ENCODE measurements at regions not wholly inside any gene's neighbourhood (a gene's known extent, or its start where the extent isn't known, plus 50 kb on each side); places are given as distances from the start of the nearest gene placed in this dataset.
"Not testable (repeated sequence)": the region's sequence is repeated elsewhere in the genome, so short reads cannot be mapped to it uniquely, and the experiment has no call there.

DNA sequence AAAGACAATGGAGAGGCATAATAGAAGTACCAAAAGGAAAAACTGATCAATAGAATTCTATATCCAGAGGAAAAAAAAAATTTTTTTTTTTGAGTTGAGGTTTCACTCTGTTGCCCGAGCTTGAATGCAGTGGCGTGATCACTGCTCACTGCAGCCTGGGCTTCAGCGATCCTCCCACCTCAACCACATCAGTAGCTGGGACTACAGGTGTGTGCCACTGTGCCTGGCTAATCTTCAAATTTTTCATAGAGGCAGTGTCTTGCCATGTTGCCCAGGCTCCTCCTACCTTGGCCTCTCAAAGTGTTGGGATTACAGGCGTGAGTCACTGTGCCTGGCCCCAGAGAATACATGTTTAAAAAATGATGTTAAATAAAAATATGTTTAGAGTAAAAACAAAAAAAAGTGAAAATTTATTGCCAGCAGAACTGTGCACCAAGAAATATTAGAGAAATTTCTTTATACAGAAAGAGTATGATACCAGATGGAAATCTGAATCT, 154.3 kb upstream of the ZBTB20 start:
- no peak overlapping the region for H3K27ac ChIP-seq (ENCODE audit: low read depth, low read length)
- H3K4me3 ChIP-seq (ENCODE audit: low read length): no peak overlapping the region
- H3K4me1 ChIP-seq (ENCODE audit: control insufficient read depth, insufficient read depth, low read length): no peaks in the 10 kb centered on the region
- H3K36me3 ChIP-seq (ENCODE audit: control insufficient read depth, insufficient read depth, low read length): no peaks in the 10 kb centered on the region
- no peaks in the 10 kb centered on the region for H3K27me3 ChIP-seq (ENCODE audit: control insufficient read depth, insufficient read depth, low read length)
- no peak overlapping the region for H3K9ac ChIP-seq (ENCODE audit: low read length)

DNA sequence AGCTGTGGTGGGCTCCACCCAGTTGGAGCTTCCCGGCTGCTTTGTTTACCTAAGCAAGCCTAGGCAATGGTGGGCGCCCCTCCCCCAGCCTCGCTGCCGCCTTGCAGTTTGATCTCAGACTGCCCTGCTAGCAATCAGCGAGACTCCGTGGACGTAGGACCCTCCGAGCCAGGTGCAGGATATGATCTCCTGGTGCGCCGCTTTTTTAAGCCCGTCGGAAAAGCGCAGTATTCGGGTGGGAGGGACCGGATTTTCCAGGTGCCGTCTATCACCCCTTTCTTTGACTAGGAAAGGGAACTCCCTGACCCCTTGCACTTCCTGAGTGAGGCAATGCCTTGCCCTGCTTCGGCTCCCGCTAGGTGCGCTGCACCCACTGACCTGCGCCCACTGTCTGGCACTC, 170.9 kb upstream of the ZBTB20 start:
- H3K27ac ChIP-seq (ENCODE audit: low read depth, low read length); H3K4me3 ChIP-seq (ENCODE audit: low read length); H3K4me1 ChIP-seq (ENCODE audit: control insufficient read depth, insufficient read depth, low read length); H3K27me3 ChIP-seq (ENCODE audit: control insufficient read depth, insufficient read depth, low read length); H3K36me3 ChIP-seq (ENCODE audit: control insufficient read depth, insufficient read depth, low read length); H3K9ac ChIP-seq (ENCODE audit: low read length): not testable (repeated sequence)

DNA sequence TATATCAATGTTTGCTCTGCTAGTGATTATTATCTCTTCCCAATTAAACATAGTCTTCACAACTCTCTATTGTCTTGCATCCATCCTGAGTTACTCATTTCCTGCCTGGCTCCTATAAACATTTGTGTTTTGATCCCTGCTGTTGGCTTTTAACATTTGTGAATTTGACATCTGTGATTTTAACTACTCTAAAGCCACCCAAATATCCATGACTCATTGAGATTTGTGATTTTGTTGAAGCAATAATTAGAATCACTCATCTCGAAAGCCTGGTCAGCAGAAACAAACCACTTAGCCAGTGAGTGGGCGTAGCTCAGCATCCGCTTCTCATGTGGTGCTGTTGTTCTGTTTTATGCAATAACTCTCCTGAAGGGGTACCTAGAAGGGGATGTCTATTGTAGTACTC, 174.3 kb upstream of the ZBTB20 start:
- Histone ChIP-seq H3K4me3 (ENCODE audit: low read length) (no peak overlapping the region), H3K36me3 (ENCODE audit: control insufficient read depth, insufficient read depth, low read length) (no peaks in the 10 kb centered on the region), H3K27me3 (ENCODE audit: control insufficient read depth, insufficient read depth, low read length) (no peaks in the 10 kb centered on the region), H3K9ac (ENCODE audit: low read length) (no peak overlapping the region), H3K27ac (ENCODE audit: low read depth, low read length) (no peak overlapping the region), H3K4me1 (ENCODE audit: control insufficient read depth, insufficient read depth, low read length) (no peaks in the 10 kb centered on the region)

DNA sequence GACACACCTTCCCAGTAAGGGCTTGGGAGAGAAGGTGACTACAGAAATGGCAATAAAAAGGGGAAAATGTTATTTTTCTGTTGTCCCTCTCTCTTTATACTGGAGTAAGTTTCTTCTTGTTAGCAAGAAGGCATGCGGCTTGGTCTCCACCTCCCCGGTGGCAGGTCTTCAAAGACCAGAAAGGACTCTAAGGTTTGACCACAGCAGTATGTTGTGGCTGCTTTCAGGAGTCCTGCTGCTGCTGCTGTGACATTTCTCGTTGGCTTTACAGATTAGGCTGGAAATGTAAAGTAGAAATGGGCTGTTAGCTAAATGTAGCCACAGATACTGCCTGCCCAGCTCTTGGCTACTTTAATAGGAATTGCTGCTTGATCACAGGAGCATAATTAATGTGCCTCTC, 175.8 kb upstream of the ZBTB20 start:
- no peaks in the 10 kb centered on the region for H3K4me1 ChIP-seq (ENCODE audit: control insufficient read depth, insufficient read depth, low read length)
- no peak overlapping the region for H3K4me3 ChIP-seq (ENCODE audit: low read length)
- no peaks in the 10 kb centered on the region for H3K36me3 ChIP-seq (ENCODE audit: control insufficient read depth, insufficient read depth, low read length)
- H3K9ac ChIP-seq (ENCODE audit: low read length): no peak overlapping the region
- no peaks in the 10 kb centered on the region for H3K27me3 ChIP-seq (ENCODE audit: control insufficient read depth, insufficient read depth, low read length)
- no peak overlapping the region for H3K27ac ChIP-seq (ENCODE audit: low read depth, low read length)

DNA sequence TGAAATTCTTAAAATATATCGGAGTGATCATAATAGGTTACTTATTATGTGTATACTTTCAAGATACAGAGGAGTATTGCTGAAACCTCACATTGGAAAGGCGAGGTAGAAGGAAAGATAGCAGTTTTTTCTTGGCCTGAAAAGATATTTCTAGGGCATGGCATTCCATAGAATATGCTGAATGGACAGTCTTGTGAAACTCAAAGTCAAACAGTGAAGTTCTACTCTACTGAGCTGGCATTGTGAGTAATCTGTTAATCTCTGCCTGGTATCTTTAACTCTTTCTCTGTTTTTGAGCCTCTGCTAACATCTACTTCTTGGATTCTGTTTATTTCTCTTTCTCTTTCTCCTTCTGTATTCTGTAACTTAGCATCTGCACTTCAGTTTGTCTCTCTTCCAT, 176.3 kb upstream of the ZBTB20 start:
- no peaks in the 10 kb centered on the region for H3K4me1 ChIP-seq (ENCODE audit: control insufficient read depth, insufficient read depth, low read length)
- no peaks in the 10 kb centered on the region for H3K27me3 ChIP-seq (ENCODE audit: control insufficient read depth, insufficient read depth, low read length)
- no peak overlapping the region for H3K4me3 ChIP-seq (ENCODE audit: low read length)
- no peak overlapping the region for H3K9ac ChIP-seq (ENCODE audit: low read length)
- H3K36me3 ChIP-seq (ENCODE audit: control insufficient read depth, insufficient read depth, low read length): no peaks in the 10 kb centered on the region
- no peak overlapping the region for H3K27ac ChIP-seq (ENCODE audit: low read depth, low read length)

DNA sequence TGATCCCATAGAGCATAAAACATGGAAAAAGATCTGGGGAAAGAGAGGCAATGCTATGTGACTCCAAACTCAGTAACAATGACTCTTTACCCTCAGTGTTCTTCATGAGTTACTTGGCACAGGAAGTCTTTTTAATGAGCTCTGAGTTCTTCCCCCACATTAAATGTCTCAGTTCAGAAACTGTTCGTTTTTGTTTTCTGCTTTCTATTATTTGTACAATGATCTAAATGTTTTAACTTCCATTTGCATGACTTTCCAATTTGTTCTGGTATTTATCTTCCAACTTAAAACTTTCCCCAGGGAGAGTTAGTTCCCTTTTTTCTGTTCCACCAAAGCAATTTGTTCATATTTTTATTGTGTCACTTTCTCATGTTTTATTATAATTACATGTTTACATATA, 177.0 kb upstream of the ZBTB20 start:
- Histone ChIP-seq H3K36me3 (ENCODE audit: control insufficient read depth, insufficient read depth, low read length) (no peaks in the 10 kb centered on the region), H3K4me1 (ENCODE audit: control insufficient read depth, insufficient read depth, low read length) (no peaks in the 10 kb centered on the region), H3K27me3 (ENCODE audit: control insufficient read depth, insufficient read depth, low read length) (no peaks in the 10 kb centered on the region), H3K27ac (ENCODE audit: low read depth, low read length) (no peak overlapping the region), H3K9ac (ENCODE audit: low read length) (no peak overlapping the region), H3K4me3 (ENCODE audit: low read length) (no peak overlapping the region)

DNA sequence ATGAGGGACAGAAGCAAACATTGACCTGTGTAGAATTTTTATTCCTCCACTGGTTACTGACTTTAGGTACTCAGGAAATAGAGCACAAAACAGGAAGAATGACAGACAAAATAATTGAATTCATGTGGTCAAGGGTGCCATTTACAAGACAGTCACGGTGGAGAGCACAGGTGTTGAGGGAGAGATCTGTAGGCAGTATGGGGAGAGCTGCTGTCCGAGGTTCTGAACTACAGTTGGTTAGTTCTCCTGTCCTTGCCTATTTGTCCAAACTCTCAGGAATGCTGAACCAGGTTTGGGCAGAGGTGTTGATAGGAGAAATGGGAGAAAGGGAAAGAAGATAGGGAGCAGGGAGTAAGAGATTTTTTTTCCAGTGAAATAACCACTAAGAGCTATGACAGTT, 178.5 kb upstream of the ZBTB20 start:
- no peak overlapping the region for H3K4me3 ChIP-seq (ENCODE audit: low read length)
- H3K36me3 ChIP-seq (ENCODE audit: control insufficient read depth, insufficient read depth, low read length): no peaks in the 10 kb centered on the region
- H3K27me3 ChIP-seq (ENCODE audit: control insufficient read depth, insufficient read depth, low read length): no peaks in the 10 kb centered on the region
- no peaks in the 10 kb centered on the region for H3K4me1 ChIP-seq (ENCODE audit: control insufficient read depth, insufficient read depth, low read length)
- H3K9ac ChIP-seq (ENCODE audit: low read length): no peak overlapping the region
- no peak overlapping the region for H3K27ac ChIP-seq (ENCODE audit: low read depth, low read length)

DNA sequence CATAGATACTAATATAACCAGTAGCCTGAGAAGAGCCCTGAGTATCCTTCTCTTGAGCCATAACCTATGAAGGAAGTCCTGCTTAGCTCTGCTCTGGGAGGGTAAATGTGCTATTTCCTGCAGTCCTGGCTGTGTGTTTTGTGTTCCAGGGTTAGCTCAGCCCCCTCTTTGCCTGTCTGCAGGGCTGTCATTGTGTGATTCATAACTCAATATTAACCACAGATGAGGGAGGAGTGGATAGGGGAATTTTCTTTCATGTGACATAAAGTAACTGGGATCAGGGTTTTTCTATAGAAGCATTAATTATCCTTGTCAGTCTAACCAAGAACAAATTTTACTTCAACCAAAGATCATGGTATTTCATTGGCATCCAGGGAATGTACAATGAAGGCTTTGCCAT, 183.3 kb upstream of the ZBTB20 start:
- no peaks in the 10 kb centered on the region for H3K27me3 ChIP-seq (ENCODE audit: control insufficient read depth, insufficient read depth, low read length)
- H3K9ac ChIP-seq (ENCODE audit: low read length): no peak overlapping the region
- H3K36me3 ChIP-seq (ENCODE audit: control insufficient read depth, insufficient read depth, low read length): no peaks in the 10 kb centered on the region
- no peak overlapping the region for H3K27ac ChIP-seq (ENCODE audit: low read depth, low read length)
- H3K4me3 ChIP-seq (ENCODE audit: low read length): no peak overlapping the region
- H3K4me1 ChIP-seq (ENCODE audit: control insufficient read depth, insufficient read depth, low read length): no peaks in the 10 kb centered on the region

DNA sequence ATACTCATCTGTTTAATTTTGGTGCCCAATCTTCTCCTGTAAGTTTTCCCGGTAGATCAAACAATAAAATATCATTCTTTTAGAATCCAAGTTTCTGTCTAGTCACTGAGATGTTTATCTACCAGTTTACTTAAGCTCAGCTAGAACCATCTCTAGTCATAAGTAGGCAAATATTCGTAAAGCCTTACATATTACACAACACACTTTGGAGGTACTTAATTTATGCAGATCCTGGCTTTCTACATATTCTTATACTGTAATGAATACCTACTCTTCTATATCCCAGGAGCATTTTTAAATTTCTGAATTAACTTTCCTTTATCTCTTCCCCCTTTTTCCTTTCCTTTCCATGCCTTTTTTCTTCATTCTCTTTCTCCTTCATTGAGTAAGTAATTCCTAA, 185.9 kb upstream of the ZBTB20 start:
- Histone ChIP-seq H3K4me3 (ENCODE audit: low read length) (no peak overlapping the region), H3K27ac (ENCODE audit: low read depth, low read length) (no peak overlapping the region), H3K27me3 (ENCODE audit: control insufficient read depth, insufficient read depth, low read length) (no peaks in the 10 kb centered on the region), H3K9ac (ENCODE audit: low read length) (no peak overlapping the region), H3K4me1 (ENCODE audit: control insufficient read depth, insufficient read depth, low read length) (no peaks in the 10 kb centered on the region), H3K36me3 (ENCODE audit: control insufficient read depth, insufficient read depth, low read length) (no peaks in the 10 kb centered on the region)

DNA sequence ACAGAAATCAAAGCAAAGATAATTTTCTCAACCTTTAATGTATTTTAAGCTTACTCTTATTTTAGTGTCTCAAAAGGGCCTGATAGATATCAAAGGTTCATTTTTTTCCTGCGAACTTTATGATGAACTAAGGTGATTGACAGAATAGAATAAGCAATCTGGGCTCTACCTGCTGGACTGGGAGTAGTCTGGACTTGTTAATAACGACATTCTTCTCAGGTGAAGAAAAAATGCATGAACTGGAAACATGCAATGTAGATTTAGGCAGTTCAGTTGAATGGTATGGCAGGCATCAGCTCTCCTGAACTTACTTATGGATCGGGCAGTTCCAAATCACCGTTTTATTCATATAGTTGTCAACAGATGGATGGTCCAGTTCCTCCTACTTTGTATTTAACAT, 189.7 kb upstream of the ZBTB20 start:
- no peak overlapping the region for H3K9ac ChIP-seq (ENCODE audit: low read length)
- H3K27ac ChIP-seq (ENCODE audit: low read depth, low read length): no peak overlapping the region
- H3K36me3 ChIP-seq (ENCODE audit: control insufficient read depth, insufficient read depth, low read length): no peaks in the 10 kb centered on the region
- no peaks in the 10 kb centered on the region for H3K27me3 ChIP-seq (ENCODE audit: control insufficient read depth, insufficient read depth, low read length)
- H3K4me1 ChIP-seq (ENCODE audit: control insufficient read depth, insufficient read depth, low read length): no peaks in the 10 kb centered on the region
- H3K4me3 ChIP-seq (ENCODE audit: low read length): no peak overlapping the region

DNA sequence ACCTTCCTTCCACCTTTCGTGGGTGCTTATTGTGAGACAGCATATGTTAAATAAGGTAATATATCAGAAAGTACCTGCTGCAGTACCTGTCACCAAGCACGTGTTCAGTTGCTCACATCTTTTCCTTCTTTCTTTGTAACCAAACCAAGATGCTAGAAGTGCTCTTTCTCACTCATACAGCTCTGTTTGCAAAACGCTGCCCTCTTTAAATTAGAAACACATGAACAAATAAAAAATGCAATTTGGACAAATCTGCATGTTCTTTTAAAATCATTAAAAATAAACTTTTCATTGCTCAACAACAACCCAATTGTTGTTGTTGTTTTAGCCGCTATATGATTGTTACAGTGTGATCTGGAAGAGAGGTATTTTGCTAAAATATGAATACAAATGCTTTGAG, 193.5 kb upstream of the ZBTB20 start:
- Histone ChIP-seq H3K4me1 (ENCODE audit: control insufficient read depth, insufficient read depth, low read length) (no peaks in the 10 kb centered on the region), H3K4me3 (ENCODE audit: low read length) (no peak overlapping the region), H3K27ac (ENCODE audit: low read depth, low read length) (no peak overlapping the region), H3K27me3 (ENCODE audit: control insufficient read depth, insufficient read depth, low read length) (no peaks in the 10 kb centered on the region), H3K9ac (ENCODE audit: low read length) (no peak overlapping the region), H3K36me3 (ENCODE audit: control insufficient read depth, insufficient read depth, low read length) (no peaks in the 10 kb centered on the region)

DNA sequence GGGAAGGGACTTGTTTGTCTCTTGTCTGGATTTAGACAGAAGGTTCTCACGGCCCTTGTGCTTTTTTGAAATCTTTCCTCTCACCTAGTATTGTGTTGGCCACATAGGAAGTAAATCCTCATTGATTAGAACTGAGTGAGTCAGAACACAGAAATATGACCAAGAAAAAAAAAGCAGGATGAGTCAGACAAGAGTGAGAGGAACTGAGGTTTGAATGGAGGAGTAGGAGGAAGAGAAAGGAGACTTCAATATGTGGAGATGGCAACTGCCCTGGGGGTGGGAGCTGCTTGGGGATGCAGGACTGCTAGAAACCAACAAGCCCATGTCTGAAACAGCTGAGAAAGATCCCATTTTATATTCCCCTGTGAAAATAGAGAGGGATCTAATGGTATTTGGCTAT, 194.1 kb upstream of the ZBTB20 start:
- Histone ChIP-seq H3K4me3 (ENCODE audit: low read length) (no peak overlapping the region), H3K27ac (ENCODE audit: low read depth, low read length) (no peak overlapping the region), H3K36me3 (ENCODE audit: control insufficient read depth, insufficient read depth, low read length) (no peaks in the 10 kb centered on the region), H3K27me3 (ENCODE audit: control insufficient read depth, insufficient read depth, low read length) (no peaks in the 10 kb centered on the region), H3K9ac (ENCODE audit: low read length) (no peak overlapping the region), H3K4me1 (ENCODE audit: control insufficient read depth, insufficient read depth, low read length) (no peaks in the 10 kb centered on the region)

DNA sequence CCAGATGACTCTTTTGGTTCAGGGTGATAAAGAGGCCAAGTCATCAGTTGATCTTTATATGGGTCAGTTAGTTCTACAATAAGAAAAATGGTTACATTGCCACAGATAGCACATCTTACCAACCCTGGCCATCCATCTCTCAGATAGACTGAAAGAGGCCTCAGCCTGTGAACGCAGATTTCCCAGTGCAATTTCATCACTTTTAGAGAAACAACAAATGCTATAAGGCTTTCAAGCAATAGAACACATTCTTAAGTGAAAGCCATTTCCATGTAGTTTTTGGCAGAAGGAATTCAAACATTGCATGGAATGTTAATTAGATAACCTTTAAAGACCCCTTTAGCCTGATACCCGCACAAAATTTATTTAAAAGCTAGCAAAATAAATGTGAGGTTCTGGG, 200.6 kb upstream of the ZBTB20 start:
- Histone ChIP-seq H3K27ac (ENCODE audit: low read depth, low read length) (no peak overlapping the region), H3K36me3 (ENCODE audit: control insufficient read depth, insufficient read depth, low read length) (no peaks in the 10 kb centered on the region), H3K27me3 (ENCODE audit: control insufficient read depth, insufficient read depth, low read length) (no peaks in the 10 kb centered on the region), H3K9ac (ENCODE audit: low read length) (no peak overlapping the region), H3K4me3 (ENCODE audit: low read length) (no peak overlapping the region), H3K4me1 (ENCODE audit: control insufficient read depth, insufficient read depth, low read length) (no peaks in the 10 kb centered on the region)

DNA sequence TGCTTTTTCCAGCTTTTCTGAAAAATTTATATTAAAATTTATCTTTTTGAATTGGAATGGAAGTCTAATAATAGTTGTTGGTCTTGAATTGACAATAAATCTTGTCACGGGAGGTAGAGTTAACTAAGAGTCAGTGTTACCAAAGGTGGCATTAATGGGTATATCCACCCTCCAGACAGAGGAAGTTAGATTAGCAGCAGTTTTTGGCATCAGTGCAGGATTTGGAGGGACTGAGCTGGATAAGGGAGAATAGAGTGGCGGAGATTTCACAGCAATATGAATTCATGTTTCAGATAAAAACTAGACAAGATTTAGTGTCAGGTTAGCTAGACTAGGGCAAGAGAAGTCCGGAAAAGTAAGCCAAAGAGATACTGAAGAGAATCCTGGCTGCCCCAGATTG, 201.3 kb upstream of the ZBTB20 start:
- H3K4me1 ChIP-seq (ENCODE audit: control insufficient read depth, insufficient read depth, low read length): no peaks in the 10 kb centered on the region
- H3K4me3 ChIP-seq (ENCODE audit: low read length): no peak overlapping the region
- H3K27ac ChIP-seq (ENCODE audit: low read depth, low read length): no peak overlapping the region
- H3K36me3 ChIP-seq (ENCODE audit: control insufficient read depth, insufficient read depth, low read length): no peaks in the 10 kb centered on the region
- H3K9ac ChIP-seq (ENCODE audit: low read length): no peak overlapping the region
- H3K27me3 ChIP-seq (ENCODE audit: control insufficient read depth, insufficient read depth, low read length): no peaks in the 10 kb centered on the region

All from rectal smooth muscle tissue (tissue), 1 donor.